ENCODE measurements at regions not wholly inside any gene's neighbourhood (a gene's known extent, or its start where the extent isn't known, plus 50 kb on each side); places are given as distances from the start of the nearest gene placed in this dataset.
"Not testable (repeated sequence)": the region's sequence is repeated elsewhere in the genome, so short reads cannot be mapped to it uniquely, and the experiment has no call there.

DNA sequence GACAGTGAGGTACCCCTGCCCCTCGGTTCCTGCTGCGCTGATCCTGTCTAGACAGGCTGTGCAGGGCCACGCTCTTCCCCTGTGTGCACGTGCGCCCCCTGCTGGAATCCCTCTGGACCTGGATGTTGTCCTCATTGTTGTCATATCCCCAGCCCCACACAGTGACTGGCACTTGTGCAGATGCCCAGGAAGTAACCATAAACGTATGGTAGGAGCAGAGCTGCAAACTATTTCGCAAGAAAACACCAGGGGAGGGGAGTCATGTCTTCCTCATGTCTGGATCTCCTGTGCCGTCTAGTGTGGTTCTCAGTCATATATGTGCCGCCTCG is 114.7 kb downstream of the CRYBB2 start:
- H3K4me3 Mint-ChIP-seq = no peak overlapping the region
- ChIA-PET CTCF (interaction anchor here (0.7 to 2.1 kb wide), 8 partner anchors 82 to 254 kb away, joined by 3 to 11 read pairs (median 5); no protein-coding TSS in a partner anchor), POLR2A (no interaction called here)
- no peaks in the 10 kb centered on the region for H3K36me3 Mint-ChIP-seq
- peaks cover 25% of the 10 kb centered on the region for H3K9me3 Mint-ChIP-seq
- peaks cover 4% of the 10 kb centered on the region for H3K4me1 Mint-ChIP-seq (ENCODE audit: low read depth)
- peaks cover 2% of the 10 kb centered on the region for H3K27me3 Mint-ChIP-seq
- peak; percentile 74 for DNase-seq
- no peak overlapping the region for H3K27ac Mint-ChIP-seq
- intact Hi-C loops (cut with micrococcal nuclease) = loop anchor here (10.0 kb wide), 2 partner anchors 99 to 249 kb away; no protein-coding TSS in a partner anchor

DNA sequence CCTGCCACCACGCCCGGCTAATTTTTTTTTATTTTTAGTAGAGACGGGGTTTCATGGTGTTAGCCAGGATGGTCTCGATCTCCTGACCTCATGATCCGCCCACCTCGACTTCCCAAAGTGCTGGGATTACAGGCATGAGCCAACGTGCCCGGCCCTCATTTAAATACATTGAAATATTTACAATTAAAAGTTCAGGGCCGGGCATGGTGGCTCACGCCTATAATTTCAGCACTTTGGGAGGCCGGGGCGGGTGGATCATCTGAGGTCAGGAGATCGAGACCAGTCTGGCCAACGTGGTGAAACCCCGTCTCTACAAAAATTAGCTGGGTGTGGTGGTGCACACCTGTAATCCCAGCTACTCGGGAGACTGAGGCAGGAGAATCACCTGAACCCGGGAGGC is 115.2 kb downstream of the CRYBB2 start:
- intact Hi-C loops (cut with micrococcal nuclease) = loop anchor here (10.0 kb wide), 2 partner anchors 100 to 250 kb away; no protein-coding TSS in a partner anchor
- CTCF ChIA-PET = interaction anchor here (0.6 to 2.1 kb wide), 5 partner anchors 122 to 922 kb away, joined by 3 to 11 read pairs (median 4); no protein-coding TSS in a partner anchor
- DNase-seq; H3K36me3 Mint-ChIP-seq; POLR2A ChIA-PET; H3K4me1 Mint-ChIP-seq (ENCODE audit: low read depth); H3K4me3 Mint-ChIP-seq; H3K27ac Mint-ChIP-seq; H3K27me3 Mint-ChIP-seq: not testable (repeated sequence)
- peaks cover 27% of the 10 kb centered on the region for H3K9me3 Mint-ChIP-seq

DNA sequence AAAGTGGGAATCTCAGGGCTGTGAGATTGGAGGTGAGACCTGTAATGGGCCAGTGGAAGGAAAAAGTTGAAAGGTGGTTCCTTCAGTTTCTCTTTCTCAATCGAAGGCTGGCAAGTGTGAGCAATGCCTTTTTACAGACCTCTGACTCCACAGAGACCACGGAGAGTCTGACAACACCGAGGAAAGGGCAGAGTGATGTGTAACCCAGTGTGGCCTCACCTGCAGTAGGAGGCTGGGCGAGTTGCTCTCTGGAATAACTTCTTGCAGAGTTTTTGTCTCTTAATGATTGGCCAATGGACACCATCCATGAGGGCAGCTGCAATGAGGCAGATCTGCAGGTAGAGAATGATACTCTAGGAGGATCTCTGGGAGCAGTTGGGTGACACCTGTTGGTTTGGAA is 115.8 kb downstream of the CRYBB2 start:
- H3K4me3 Mint-ChIP-seq; H3K27ac Mint-ChIP-seq; DNase-seq; POLR2A ChIA-PET; H3K4me1 Mint-ChIP-seq (ENCODE audit: low read depth); H3K27me3 Mint-ChIP-seq; H3K36me3 Mint-ChIP-seq: not testable (repeated sequence)
- CTCF ChIA-PET = interaction anchor here (0.6 kb wide), 1 partner anchor 922 kb away, joined by 3 read pairs; no protein-coding TSS in a partner anchor
- H3K9me3 Mint-ChIP-seq = peaks cover 32% of the 10 kb centered on the region
- intact Hi-C loops (cut with micrococcal nuclease) = loop anchor here (10.0 kb wide), 2 partner anchors 100 to 250 kb away; no protein-coding TSS in a partner anchor

DNA sequence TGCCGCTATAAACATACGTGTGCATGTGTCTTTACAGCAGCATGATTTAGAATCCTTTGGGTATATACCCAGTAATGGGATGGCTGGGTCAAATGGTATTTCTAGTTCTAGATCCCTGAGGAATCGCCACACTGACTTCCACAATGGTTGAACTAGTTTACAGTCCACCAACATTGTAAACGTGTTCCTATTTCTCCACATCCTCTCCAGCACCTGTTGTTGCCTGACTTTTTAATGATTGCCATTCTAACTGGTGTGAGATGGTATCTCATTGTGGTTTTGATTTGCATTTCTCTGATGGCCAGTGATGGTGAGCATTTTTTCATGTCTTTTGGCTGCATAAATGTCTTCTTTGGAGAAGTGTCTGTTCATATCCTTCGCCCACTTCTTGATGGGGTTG is 121.1 kb downstream of the CRYBB2 start:
- CTCF ChIA-PET; H3K4me1 Mint-ChIP-seq (ENCODE audit: low read depth); H3K36me3 Mint-ChIP-seq; POLR2A ChIA-PET; H3K27ac Mint-ChIP-seq; H3K27me3 Mint-ChIP-seq; H3K4me3 Mint-ChIP-seq; DNase-seq; intact Hi-C loops (cut with micrococcal nuclease): not testable (repeated sequence)
- peaks cover 48% of the 10 kb centered on the region for H3K9me3 Mint-ChIP-seq

DNA sequence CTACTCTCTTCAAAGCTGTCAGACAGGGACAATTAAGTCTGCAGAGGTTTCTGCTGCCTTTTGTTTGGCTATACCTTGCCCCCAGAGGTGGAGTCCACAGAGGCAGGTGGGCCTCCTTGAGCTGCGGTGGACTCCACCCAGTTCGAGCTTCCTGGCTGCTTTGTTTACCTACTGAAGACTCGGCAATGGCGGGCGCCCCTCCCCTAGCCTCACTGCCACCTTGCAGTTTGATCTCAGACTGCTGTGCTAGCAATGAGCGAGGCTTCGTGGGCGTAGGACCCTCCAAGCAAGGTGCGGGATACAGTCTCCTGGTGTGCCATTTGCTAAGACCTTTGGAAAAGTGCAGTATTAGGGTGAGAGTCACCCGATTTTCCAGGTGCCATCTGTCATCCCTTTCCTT is 124.9 kb downstream of the CRYBB2 start:
- H3K36me3 Mint-ChIP-seq; H3K27me3 Mint-ChIP-seq; H3K4me1 Mint-ChIP-seq (ENCODE audit: low read depth); intact Hi-C loops (cut with micrococcal nuclease); H3K4me3 Mint-ChIP-seq; H3K27ac Mint-ChIP-seq; CTCF ChIA-PET; DNase-seq; POLR2A ChIA-PET: not testable (repeated sequence)
- H3K9me3 Mint-ChIP-seq = peaks cover 23% of the 10 kb centered on the region

DNA sequence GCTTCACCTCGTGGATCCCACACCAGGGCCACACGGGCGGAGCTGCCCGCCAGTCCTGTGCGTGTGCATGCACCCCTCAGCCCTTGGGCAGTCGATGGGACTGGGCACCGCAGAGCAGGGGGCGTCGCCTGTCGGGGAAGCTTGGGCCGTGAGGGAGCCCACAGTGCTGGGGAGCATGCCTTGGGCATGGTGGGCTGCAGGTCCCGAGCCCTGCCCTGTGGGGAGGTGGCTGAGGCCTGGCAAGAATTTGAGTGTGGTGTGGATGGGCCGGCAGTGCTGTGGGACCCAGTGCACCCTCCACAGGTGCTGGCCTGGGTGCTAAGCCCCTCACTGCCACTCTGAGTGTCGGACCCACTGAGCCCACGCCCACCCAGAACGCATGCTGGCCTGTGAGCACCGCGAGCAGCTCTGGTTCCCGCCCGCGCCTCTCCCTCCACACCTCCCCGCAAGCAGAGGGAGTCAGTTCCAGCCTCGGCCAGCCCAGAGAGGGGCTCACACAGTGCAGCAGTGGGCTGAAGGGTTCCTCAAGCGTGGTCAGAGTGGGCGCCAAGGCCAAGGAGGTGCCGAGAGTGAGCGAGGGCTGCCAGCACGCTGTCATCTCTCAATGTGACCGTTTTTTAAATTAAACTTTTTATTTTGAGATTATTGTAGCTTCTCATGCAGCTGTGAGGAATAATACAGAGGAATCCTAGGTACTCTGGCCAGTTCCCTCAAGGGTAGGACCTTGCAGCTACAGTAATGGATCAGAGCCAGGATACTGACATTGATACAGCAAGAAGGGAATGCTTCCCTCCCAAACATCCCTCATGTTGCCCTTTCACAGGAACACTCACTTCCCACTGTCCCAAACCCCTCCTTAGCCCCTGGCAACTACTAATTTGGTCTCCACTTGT is 127.7 kb downstream of the CRYBB2 start:
- no peaks in the 10 kb centered on the region for H3K27me3 Mint-ChIP-seq
- H3K27ac Mint-ChIP-seq = no peak overlapping the region
- ChIA-PET POLR2A (no interaction called here), CTCF (no interaction called here)
- H3K4me3 Mint-ChIP-seq = no peak overlapping the region
- DNase-seq = no peak
- H3K36me3 Mint-ChIP-seq = peaks cover 19% of the 10 kb centered on the region
- H3K9me3 Mint-ChIP-seq = peaks cover 10% of the 10 kb centered on the region
- no peaks in the 10 kb centered on the region for H3K4me1 Mint-ChIP-seq (ENCODE audit: low read depth)
- intact Hi-C loops (cut with micrococcal nuclease) = no loop called here

DNA sequence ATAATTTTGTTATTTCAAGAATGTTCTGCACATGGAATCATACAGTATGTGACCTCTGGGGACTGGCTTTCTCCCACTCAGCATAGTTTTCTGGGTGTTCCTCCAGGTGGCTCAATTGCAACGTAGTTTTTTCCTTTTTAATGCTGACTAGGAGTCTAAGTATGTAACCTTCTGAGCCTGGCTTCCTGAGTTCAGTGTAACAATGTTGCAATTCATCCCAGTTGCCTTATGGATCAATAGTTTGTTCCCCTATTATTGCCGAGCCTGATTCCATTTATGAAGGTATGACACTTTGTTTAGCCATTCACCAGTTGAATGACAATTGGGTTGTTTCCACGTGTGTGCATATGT is 128.3 kb downstream of the CRYBB2 start:
- intact Hi-C loops (cut with micrococcal nuclease) = no loop called here
- no peak for DNase-seq
- CTCF ChIA-PET = no interaction called here
- Mint-ChIP-seq H3K4me3 (no peak overlapping the region), H3K27ac (no peak overlapping the region), H3K27me3 (no peaks in the 10 kb centered on the region), H3K4me1 (ENCODE audit: low read depth) (no peaks in the 10 kb centered on the region), H3K9me3 (peaks cover 8% of the 10 kb centered on the region), H3K36me3 (peaks cover 22% of the 10 kb centered on the region)
- POLR2A ChIA-PET = no interaction called here

DNA sequence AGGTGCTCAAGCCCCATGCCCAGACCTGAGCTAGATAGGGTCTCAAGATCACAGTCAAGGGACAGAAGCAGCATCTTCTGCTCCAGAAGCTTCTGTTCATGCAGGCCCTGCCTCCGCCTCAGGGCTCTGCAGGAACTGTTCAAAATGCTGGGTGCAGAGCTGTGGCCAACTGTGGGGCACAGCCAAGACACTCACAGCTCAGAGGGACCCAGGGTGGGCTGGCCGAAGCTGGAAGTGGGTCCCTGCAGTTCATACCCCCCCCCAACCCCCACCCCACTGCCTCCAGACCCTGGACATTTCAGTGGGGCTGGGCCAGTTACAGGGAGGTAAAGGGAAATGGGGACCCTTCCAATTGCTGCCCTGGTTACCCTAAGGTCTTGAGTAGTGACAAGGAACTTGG is 129.0 kb downstream of the CRYBB2 start:
- no peak overlapping the region for H3K4me3 Mint-ChIP-seq
- H3K27me3 Mint-ChIP-seq = no peaks in the 10 kb centered on the region
- H3K9me3 Mint-ChIP-seq = peaks cover 6% of the 10 kb centered on the region
- ChIA-PET POLR2A (no interaction called here), CTCF (no interaction called here)
- no peaks in the 10 kb centered on the region for H3K4me1 Mint-ChIP-seq (ENCODE audit: low read depth)
- intact Hi-C loops (cut with micrococcal nuclease) = no loop called here
- H3K36me3 Mint-ChIP-seq = peaks cover 24% of the 10 kb centered on the region
- no peak for DNase-seq
- H3K27ac Mint-ChIP-seq = no peak overlapping the region

DNA sequence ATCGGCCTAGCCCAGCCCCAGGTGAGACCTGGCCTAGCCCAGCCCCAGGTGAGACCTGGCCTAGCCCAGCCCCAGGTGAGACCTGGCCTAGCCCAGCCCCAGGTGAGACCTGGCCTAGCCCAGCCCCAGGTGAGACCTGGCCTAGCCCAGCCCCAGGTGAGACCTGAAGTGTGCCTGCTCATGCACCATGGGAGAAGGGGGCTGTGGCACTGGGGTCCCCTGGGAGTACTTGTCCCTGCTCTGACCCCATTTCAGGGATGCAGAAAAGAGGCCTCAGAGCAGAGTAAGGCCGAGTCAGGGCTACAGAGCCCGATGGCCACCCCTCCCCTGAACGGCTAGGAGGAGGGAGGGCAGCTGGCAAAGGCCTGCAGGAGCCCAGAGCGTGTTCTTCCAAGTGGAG is 129.6 kb downstream of the CRYBB2 start:
- H3K27me3 Mint-ChIP-seq; H3K4me1 Mint-ChIP-seq (ENCODE audit: low read depth); intact Hi-C loops (cut with micrococcal nuclease); DNase-seq; H3K4me3 Mint-ChIP-seq; POLR2A ChIA-PET; H3K9me3 Mint-ChIP-seq; H3K27ac Mint-ChIP-seq: not testable (repeated sequence)
- H3K36me3 Mint-ChIP-seq = peaks cover 29% of the 10 kb centered on the region
- CTCF ChIA-PET = interaction anchor here (0.6 kb wide), 1 partner anchor 53 kb away, joined by 4 read pairs; no protein-coding TSS in a partner anchor

DNA sequence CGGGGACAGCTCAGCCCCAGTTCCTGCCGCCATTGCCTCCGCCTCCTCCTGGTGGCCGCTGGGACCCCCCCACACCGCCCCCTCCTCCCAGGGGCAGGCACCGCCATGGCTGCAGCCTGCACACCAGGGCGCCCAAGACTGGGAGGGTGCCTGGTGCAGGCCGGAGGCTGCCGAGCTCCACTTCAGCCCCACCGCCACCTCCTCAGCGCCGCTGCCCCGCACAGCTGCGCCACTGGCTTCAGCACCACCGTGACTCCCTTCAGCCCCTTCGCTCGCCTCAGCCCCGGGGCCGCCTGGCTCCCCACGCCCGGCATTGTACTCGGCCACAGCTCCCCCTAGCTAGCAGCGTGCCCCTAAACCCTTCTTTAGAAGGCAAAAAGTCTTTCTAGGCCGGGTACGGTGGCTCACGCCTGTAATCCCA is 131.1 kb downstream of the CRYBB2 start:
- no peak overlapping the region for H3K4me3 Mint-ChIP-seq
- no peaks in the 10 kb centered on the region for H3K4me1 Mint-ChIP-seq (ENCODE audit: low read depth)
- POLR2A ChIA-PET = no interaction called here
- DNase-seq = peak; percentile 4
- H3K36me3 Mint-ChIP-seq = peaks cover 36% of the 10 kb centered on the region
- intact Hi-C loops (cut with micrococcal nuclease) = no loop called here
- no peaks in the 10 kb centered on the region for H3K27me3 Mint-ChIP-seq
- H3K9me3 Mint-ChIP-seq = no peaks in the 10 kb centered on the region
- H3K27ac Mint-ChIP-seq = no peak overlapping the region
- CTCF ChIA-PET = interaction anchor here (1.2 kb wide), 1 partner anchor 148 kb away, joined by 3 read pairs; no protein-coding TSS in a partner anchor

DNA sequence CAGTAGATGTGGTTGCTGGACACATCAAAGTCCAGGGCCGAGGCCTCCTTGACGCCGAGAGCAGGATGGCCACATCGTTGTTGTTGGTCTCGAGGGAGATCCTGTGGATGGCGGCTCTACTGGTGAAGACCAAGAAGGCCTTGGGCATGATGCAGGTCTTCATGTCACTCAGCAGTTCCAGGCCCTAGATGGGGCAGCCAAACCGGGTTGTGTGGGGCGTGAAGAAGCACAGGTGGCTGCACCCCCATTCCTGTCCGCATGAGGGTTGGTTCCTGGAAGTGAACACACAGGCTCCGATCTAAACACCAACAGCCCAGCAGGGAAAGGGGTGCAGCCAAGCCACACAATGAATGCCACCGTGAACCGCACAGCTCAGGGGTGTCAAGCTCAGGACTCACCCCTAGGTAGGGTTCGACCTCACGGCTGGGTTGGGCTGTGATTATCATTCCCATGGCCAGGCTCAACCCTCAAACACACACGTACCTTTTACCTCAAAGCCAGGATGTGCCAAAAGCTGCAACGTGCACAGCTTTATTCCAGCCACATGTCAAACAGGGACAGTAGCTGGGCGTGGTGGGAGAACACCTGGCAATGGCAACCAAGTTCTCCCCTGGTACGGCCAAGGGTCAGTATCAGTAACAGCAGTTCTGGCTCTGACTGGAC is 132.3 kb downstream of the CRYBB2 start:
- H3K4me3 Mint-ChIP-seq = no peak overlapping the region
- no peak for DNase-seq
- H3K36me3 Mint-ChIP-seq = peaks cover 35% of the 10 kb centered on the region
- H3K27me3 Mint-ChIP-seq = no peaks in the 10 kb centered on the region
- POLR2A ChIA-PET = no interaction called here
- CTCF ChIA-PET = interaction anchor here (1.9 kb wide), 1 partner anchor 11 kb away, joined by 6 read pairs; no protein-coding TSS in a partner anchor
- no peak overlapping the region for H3K27ac Mint-ChIP-seq
- H3K9me3 Mint-ChIP-seq = no peaks in the 10 kb centered on the region
- H3K4me1 Mint-ChIP-seq (ENCODE audit: low read depth) = no peaks in the 10 kb centered on the region
- intact Hi-C loops (cut with micrococcal nuclease) = no loop called here

DNA sequence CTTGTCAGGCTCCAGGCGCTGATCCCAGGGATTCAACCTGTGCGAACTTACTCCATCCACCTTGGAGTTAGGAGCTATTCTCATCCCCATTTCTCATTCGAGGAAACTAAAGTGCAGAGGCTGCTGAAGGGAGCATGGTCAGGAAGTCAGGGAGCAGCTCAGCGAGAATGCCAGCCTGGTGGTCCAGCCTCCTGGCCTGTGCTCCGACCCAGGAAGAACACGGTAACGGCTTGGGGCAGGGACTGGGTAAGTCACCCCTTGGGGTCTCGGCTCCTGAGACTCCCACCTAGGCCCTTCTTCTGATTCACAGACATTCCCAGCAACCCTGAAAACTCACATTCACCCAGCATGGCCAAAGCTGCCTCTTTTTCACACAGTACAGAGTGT is 132.8 kb downstream of the CRYBB2 start:
- intact Hi-C loops (cut with micrococcal nuclease) = no loop called here
- H3K36me3 Mint-ChIP-seq = peaks cover 37% of the 10 kb centered on the region
- no peak for DNase-seq
- no peak overlapping the region for H3K4me3 Mint-ChIP-seq
- POLR2A ChIA-PET = no interaction called here
- no peak overlapping the region for H3K27ac Mint-ChIP-seq
- H3K4me1 Mint-ChIP-seq (ENCODE audit: low read depth) = no peaks in the 10 kb centered on the region
- CTCF ChIA-PET = interaction anchor here (1.9 kb wide), 1 partner anchor 11 kb away, joined by 6 read pairs; no protein-coding TSS in a partner anchor
- H3K27me3 Mint-ChIP-seq = no peaks in the 10 kb centered on the region
- no peaks in the 10 kb centered on the region for H3K9me3 Mint-ChIP-seq
